GM21515 (cell line): ENCODE measurements at regions not wholly inside any gene's neighbourhood (a gene's known extent, or its start where the extent isn't known, plus 50 kb on each side); places are given as distances from the start of the nearest gene placed in this dataset.

Experiments
- ATAC-seq: cut with Tn5 transposase; IDR thresholded peaks from one replicate; pipeline ENCODE4 v1.9.1; 2021; ENCODE audit not compliant: unreplicated experiment

DNA sequence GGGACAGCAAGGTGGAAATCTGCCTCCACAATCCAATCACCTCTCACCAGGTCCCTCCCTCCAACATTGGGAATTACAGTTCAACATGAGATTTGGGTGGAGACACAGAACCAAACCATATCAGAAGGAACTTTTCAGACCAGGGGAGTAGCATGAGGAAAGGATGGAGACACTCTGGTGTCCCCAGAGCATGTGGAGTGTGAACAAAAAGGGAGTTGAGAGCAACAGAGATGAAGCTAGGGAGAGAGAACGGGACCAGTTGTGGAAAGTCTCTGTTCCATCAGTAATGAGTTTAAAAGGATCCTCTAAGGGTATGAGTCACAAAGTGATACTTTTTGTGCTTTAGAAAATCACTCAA lies 382.0 kb downstream of the SFMBT2 start:
- no peak for ATAC-seq

GRCh38 chr10:7027913-7028808 lies 382.7 kb downstream of the SFMBT2 start:
- no peak for ATAC-seq

DNA sequence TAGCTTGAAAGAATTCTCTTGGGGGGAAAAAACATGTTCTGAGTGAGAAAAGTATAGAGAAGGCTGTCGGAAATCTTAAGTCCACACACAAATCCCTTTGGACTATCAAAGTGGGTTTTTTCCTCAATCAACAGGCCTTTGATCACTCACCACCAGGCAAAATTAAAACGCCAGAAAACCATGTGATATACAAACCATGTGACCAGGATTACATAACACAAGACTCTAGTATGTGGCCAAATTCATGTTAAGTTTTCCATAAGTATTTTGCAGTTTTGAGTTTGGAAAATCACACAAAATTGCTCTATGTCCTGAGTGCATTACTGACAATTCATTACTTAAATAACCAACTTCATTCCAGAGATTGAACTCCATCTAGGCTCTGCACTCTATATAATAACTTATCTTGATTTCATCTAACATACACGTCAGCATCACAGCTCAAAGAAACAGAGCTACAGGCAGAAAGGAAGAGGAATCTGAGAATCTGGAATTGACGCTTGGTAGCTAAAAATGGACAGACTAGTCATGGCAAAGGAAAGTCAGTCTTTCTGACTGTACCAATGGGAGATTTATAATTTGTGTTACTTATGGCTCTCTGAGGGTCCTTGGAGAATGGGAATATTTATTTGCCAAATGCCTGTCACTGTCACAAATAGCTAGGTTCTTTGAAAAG lies 383.5 kb downstream of the SFMBT2 start:
- no peak for ATAC-seq

DNA sequence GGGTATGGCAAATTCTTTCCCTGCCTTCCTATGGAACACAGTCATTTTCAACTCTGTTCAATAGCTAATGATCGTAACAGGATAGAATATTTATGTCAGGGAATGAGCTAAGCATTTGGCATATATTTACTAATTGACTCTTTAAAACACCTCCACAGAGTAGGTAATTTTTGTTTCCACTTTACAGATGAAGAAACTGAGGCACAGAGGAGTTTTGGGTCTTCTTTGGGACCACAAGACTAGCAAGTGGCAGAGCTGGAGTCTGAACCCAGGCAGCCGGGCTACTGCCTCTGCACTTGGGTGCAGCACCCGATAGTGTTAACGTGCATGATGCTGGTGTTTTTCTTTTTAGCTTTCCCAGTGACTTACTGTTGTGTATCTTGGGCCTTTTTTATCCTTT lies 384.0 kb downstream of the SFMBT2 start:
- no peak for ATAC-seq

GRCh38 chr10:7025296-7025695 lies 385.5 kb downstream of the SFMBT2 start:
- ATAC-seq = no peak

- no peak for ATAC-seq
Measured at GRCh38 chr10:7015457-7015856, 395.4 kb downstream of the SFMBT2 start.

- no peak for ATAC-seq
Measured at GRCh38 chr10:7014721-7015120, 396.1 kb downstream of the SFMBT2 start.

DNA sequence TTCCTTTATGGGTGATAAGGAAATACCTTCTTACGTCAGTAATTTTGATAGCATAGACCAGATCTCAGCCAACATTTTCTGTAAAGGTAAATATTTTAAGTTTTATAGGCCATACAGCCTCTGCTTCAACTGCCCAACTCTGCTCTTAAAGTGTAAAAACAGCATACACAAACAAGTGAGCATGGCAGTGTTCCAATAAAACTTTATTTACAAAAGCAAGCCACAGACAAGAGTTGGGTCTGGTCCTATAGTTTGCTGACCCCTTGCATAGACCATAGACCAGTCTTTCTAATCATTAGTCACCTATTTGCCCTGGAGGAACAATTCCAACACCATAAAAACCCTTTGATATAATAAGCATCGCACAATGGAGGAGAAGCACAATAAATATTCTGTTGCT lies 398.8 kb downstream of the SFMBT2 start:
- ATAC-seq = no peak

GRCh38 chr10:7008645-7009044 lies 402.2 kb downstream of the SFMBT2 start:
- no peak for ATAC-seq

DNA sequence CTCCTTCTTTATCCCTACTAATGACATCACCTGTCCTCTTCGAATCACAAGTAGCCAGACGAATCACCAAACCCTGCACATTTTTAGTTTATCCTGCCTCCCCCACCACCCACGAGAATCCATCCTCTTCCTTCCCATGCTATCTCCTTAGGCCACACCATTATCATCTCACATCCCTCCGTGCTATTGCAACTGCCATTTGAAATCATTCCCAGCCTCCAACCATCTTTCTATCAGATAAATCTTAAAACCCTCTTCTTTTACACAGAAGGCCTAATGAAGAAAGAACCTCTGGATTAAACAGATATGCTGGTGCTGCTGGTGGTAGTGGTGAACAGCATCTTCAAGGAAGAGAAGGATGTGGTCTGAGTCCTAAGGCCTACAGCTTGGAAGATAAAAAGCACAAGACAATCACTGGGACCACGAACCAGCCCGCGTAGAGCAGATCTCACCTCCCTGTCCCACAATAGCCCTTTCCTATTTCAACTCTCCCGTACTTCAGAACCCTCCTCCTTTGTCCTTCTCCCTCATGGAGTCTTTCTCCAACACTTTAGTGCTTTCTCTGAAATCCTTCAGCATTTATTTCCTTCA lies 403.1 kb downstream of the SFMBT2 start:
- no peak for ATAC-seq

- ATAC-seq = no peak
Measured at GRCh38 chr10:7006566-7006965, 404.3 kb downstream of the SFMBT2 start.

- ATAC-seq = no peak
Measured at GRCh38 chr10:7003831-7004395, 406.9 kb downstream of the SFMBT2 start.

- ATAC-seq = no peak
Measured at GRCh38 chr10:7000061-7000460, 410.8 kb downstream of the SFMBT2 start.

DNA sequence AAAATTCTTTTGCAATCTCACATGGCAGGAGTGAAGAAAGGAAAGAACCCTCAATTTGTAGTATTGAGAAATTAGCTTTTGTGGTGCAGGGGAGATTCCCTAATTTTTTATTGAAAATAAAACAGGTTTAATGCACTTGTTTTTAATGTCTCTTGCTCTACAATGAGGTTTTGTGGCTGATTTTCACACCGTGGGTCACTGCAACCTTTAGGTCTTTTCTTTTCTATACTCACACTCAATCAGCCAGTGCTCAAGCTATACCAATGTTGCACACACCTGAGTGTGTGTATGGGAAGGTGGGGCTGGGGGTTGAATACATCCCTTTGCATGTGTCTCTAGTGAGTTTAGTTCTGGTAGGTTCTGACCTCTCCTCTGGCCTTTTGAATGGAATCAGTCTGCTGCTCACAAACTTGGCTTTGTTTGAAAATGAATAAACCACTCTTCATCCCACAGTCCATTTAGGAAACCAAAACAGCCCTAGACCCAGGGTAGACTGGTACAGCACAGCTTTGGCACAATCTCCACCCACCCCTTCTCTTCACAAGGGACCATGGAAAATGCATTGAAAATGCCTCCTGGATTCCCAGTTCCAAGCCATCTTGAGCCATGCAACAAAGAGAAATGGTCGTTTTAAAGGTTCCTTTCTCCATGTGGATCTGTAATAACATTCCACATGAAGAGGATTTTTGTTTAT lies 411.5 kb downstream of the SFMBT2 start:
- ATAC-seq = no peak

DNA sequence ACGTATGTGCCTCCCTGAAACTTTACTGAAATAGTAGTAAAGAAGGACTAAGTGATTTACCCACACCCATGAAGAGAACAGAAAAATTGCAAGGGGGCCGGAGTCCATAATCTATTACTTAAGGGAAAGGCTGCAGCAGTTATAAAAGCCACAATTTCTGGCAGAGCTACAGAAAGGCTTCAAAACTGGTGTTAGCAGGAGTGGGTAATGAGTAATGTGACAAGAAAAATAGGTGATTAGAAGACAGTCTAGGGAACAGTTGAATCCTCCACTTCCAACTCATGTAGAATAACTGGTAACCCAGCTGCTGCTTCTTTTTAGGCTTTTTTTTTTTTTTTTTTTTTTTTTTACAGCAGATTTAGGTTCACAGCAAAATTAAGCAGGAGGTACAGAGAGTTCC lies 413.3 kb downstream of the SFMBT2 start:
- no peak for ATAC-seq

DNA sequence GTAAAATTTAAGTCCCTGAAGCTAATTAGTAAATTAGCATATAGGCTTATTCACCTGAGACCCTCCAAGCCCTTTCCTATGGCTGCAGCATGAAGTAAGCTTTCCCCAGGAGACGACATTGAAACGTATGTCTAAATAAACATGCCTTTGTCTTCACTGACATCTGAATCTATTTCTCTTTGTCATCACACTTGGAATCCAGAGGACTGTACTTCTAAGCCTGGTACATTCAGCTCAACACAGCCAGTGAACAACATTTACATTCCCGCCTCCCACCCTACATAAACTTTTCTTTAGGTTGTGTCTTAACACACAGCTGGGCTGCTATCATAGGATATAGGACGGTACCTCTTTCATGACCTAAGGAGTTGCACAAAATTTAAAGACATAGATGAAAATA lies 414.4 kb downstream of the SFMBT2 start:
- ATAC-seq = no peak

- ATAC-seq = no peak
Measured at GRCh38 chr10:6995831-6996230, 415.0 kb downstream of the SFMBT2 start.

GRCh38 chr10:6995341-6995740 lies 415.3 kb upstream of the PRKCQ start:
- no peak for ATAC-seq

GRCh38 chr10:6990891-6991290 lies 410.8 kb upstream of the PRKCQ start:
- ATAC-seq = no peak

DNA sequence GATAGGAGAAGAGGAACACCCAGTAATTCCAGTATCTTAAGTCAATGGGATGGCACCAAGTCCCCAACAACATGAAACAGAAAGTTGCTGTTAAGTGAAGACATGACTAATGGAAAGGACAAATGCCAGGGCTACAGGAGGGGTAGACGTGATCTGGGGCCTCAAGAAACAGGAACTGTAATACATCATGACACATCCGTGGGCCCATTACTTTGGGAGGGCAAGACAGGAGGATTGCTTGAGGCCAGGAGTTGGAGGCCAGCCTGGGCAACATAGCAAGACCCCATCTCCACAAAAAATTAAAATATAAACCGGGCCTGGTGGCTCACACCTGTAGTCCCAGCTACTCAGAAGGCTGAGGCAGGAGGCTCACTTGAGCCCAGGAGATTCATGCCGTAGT lies 408.6 kb upstream of the PRKCQ start:
- ATAC-seq = no peak

DNA sequence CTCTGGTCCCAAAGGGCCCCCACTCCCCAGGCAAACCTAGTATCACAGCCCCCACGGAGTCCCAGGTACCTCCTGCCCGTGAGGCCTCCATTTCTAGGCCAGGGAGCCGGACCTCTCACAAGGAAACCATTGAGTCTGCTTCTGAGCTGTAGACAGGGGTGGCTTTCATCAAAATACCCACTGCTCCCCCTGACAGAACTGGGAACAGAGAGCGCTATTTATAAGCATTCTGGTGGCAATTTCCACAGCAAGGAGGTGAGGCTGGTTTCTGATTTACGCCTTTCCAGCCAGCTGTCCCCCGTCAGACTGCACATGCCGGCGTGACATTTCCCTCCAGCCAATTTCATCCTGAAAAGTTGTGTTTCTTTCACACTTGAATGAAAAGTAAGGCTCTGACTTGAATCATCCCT lies 407.5 kb upstream of the PRKCQ start:
- ATAC-seq = no peak
